T-helper 2 cell treated with Interferon-gamma antibody and Interleukin-4, amounts not matched to agents 5 μg/mL and 100 μg/mL, for 36 hours (primary cell): ENCODE measurements at regions not wholly inside any gene's neighbourhood (a gene's known extent, or its start where the extent isn't known, plus 50 kb on each side); places are given as distances from the start of the nearest gene placed in this dataset.
A peak's percentile ranks its signal among the peaks of the same experiment; 100 is the strongest.
"Not testable (repeated sequence)": the region's sequence is repeated elsewhere in the genome, so short reads cannot be mapped to it uniquely, and the experiment has no call there.

Experiments
- DNase-seq: peaks from one replicate; pipeline ENCODE4 v3.0.0; 2021; ENCODE audit warnings: low spot score
- H3K27ac Mint-ChIP-seq: one replicate; pipeline ENCODE4 v1.8.0; 2021; ENCODE audit warnings: mild to moderate bottlenecking, mixed read lengths
- H3K27me3 Mint-ChIP-seq: one replicate; pipeline ENCODE4 v1.8.0; 2021; ENCODE audit warnings: low read depth, mixed read lengths
- H3K36me3 Mint-ChIP-seq: one replicate; pipeline ENCODE4 v1.8.0; 2021; ENCODE audit warnings: low read depth, mixed read lengths
- H3K4me1 Mint-ChIP-seq: one replicate; pipeline ENCODE4 v1.8.0; 2021; ENCODE audit warnings: low read depth, mixed read lengths
- H3K4me3 Mint-ChIP-seq: one replicate; pipeline ENCODE4 v1.8.0; 2022; ENCODE audit warnings: mild to moderate bottlenecking, moderate library complexity, mixed read lengths
- H3K9me3 Mint-ChIP-seq: one replicate; pipeline ENCODE4 v1.8.0; 2021; ENCODE audit warnings: mixed read lengths

GRCh38 chr1:185654199-185654951 lies 79.8 kb upstream of the HMCN1 start:
- Mint-ChIP-seq H3K27me3 (no peaks in the 10 kb centered on the region), H3K36me3 (peaks cover 7% of the 10 kb centered on the region), H3K4me1 (peaks cover 3% of the 10 kb centered on the region), H3K9me3 (peaks cover 6% of the 10 kb centered on the region), H3K4me3 (no peak overlapping the region), H3K27ac (no peak overlapping the region)
- DNase-seq, result no peak

GRCh38 chr1:185653615-185654014 lies 80.6 kb upstream of the HMCN1 start:
- Mint-ChIP-seq H3K27ac (no peak overlapping the region), H3K4me3 (no peak overlapping the region), H3K36me3 (peaks cover 7% of the 10 kb centered on the region), H3K27me3 (no peaks in the 10 kb centered on the region), H3K9me3 (peaks cover 7% of the 10 kb centered on the region), H3K4me1 (peaks cover 3% of the 10 kb centered on the region)
- DNase-seq, result no peak

GRCh38 chr1:185652348-185652747 lies 81.8 kb upstream of the HMCN1 start:
- no peak for DNase-seq
- peaks cover 10% of the 10 kb centered on the region for H3K36me3 Mint-ChIP-seq
- no peaks in the 10 kb centered on the region for H3K27me3 Mint-ChIP-seq
- peaks cover 12% of the 10 kb centered on the region for H3K4me1 Mint-ChIP-seq
- no peak overlapping the region for H3K27ac Mint-ChIP-seq
- H3K9me3 Mint-ChIP-seq, result peaks cover 14% of the 10 kb centered on the region
- no peak overlapping the region for H3K4me3 Mint-ChIP-seq

GRCh38 chr1:185650602-185651230 lies 83.5 kb upstream of the HMCN1 start:
- no peak overlapping the region for H3K4me3 Mint-ChIP-seq
- H3K4me1 Mint-ChIP-seq, result peaks cover 23% of the 10 kb centered on the region
- H3K27me3 Mint-ChIP-seq, result no peaks in the 10 kb centered on the region
- DNase-seq, result no peak
- H3K36me3 Mint-ChIP-seq, result peaks cover 13% of the 10 kb centered on the region
- no peak overlapping the region for H3K27ac Mint-ChIP-seq
- H3K9me3 Mint-ChIP-seq, result peaks cover 19% of the 10 kb centered on the region

GRCh38 chr1:185648858-185649589 lies 85.2 kb upstream of the HMCN1 start:
- peaks cover 26% of the 10 kb centered on the region for H3K36me3 Mint-ChIP-seq
- H3K9me3 Mint-ChIP-seq, result peaks cover 32% of the 10 kb centered on the region
- no peaks in the 10 kb centered on the region for H3K27me3 Mint-ChIP-seq

GRCh38 chr1:185647597-185648267 lies 86.5 kb upstream of the HMCN1 start:
- Mint-ChIP-seq H3K9me3 (peaks cover 39% of the 10 kb centered on the region), H3K36me3 (peaks cover 31% of the 10 kb centered on the region), H3K4me3 (peak overlapping the region; percentile 54), H3K4me1 (peaks cover 34% of the 10 kb centered on the region), H3K27ac (peak overlapping the region; percentile 63)
- DNase-seq, H3K27me3 Mint-ChIP-seq: not testable (repeated sequence)

More at GRCh38 chr1:185648858-185649589, 85.2 kb upstream of the HMCN1 start:
- H3K4me1 Mint-ChIP-seq, result peaks cover 32% of the 10 kb centered on the region
- DNase-seq, result no peak
- no peak overlapping the region for H3K4me3 Mint-ChIP-seq
- no peak overlapping the region for H3K27ac Mint-ChIP-seq

GRCh38 chr1:185646202-185646683 lies 87.9 kb upstream of the HMCN1 start:
- H3K36me3 Mint-ChIP-seq, result peaks cover 39% of the 10 kb centered on the region
- H3K27ac Mint-ChIP-seq, result no peak overlapping the region
- H3K9me3 Mint-ChIP-seq, result peaks cover 42% of the 10 kb centered on the region
- H3K4me3 Mint-ChIP-seq, result peak overlapping the region; percentile 61
- no peak for DNase-seq
- no peaks in the 10 kb centered on the region for H3K27me3 Mint-ChIP-seq
- H3K4me1 Mint-ChIP-seq, result peaks cover 34% of the 10 kb centered on the region

GRCh38 chr1:185645686-185646085 lies 88.5 kb upstream of the HMCN1 start:
- H3K27ac Mint-ChIP-seq, result no peak overlapping the region
- DNase-seq, result no peak
- H3K4me3 Mint-ChIP-seq, result no peak overlapping the region
- peaks cover 46% of the 10 kb centered on the region for H3K9me3 Mint-ChIP-seq
- peaks cover 34% of the 10 kb centered on the region for H3K4me1 Mint-ChIP-seq
- no peaks in the 10 kb centered on the region for H3K27me3 Mint-ChIP-seq
- H3K36me3 Mint-ChIP-seq, result peaks cover 42% of the 10 kb centered on the region

GRCh38 chr1:185645162-185645640 lies 89.0 kb upstream of the HMCN1 start:
- Mint-ChIP-seq H3K36me3 (peaks cover 44% of the 10 kb centered on the region), H3K27me3 (no peaks in the 10 kb centered on the region), H3K4me1 (peaks cover 31% of the 10 kb centered on the region), H3K27ac (no peak overlapping the region), H3K4me3 (no peak overlapping the region), H3K9me3 (peaks cover 51% of the 10 kb centered on the region)
- no peak for DNase-seq

GRCh38 chr1:185644531-185644930 lies 89.7 kb upstream of the HMCN1 start:
- peaks cover 31% of the 10 kb centered on the region for H3K4me1 Mint-ChIP-seq
- no peak for DNase-seq
- H3K27ac Mint-ChIP-seq, result no peak overlapping the region
- H3K27me3 Mint-ChIP-seq, result no peaks in the 10 kb centered on the region
- H3K9me3 Mint-ChIP-seq, result peaks cover 55% of the 10 kb centered on the region
- peaks cover 44% of the 10 kb centered on the region for H3K36me3 Mint-ChIP-seq
- H3K4me3 Mint-ChIP-seq, result no peak overlapping the region

GRCh38 chr1:185636848-185637247 lies 97.3 kb upstream of the HMCN1 start:
- Mint-ChIP-seq H3K36me3 (peaks cover 37% of the 10 kb centered on the region), H3K27me3 (no peaks in the 10 kb centered on the region), H3K4me1 (peaks cover 19% of the 10 kb centered on the region), H3K27ac (peak overlapping the region; percentile 75), H3K9me3 (peaks cover 49% of the 10 kb centered on the region), H3K4me3 (peak overlapping the region; percentile 3)
- peak; percentile 75 for DNase-seq

GRCh38 chr1:185634704-185635103 lies 99.5 kb upstream of the HMCN1 start:
- Mint-ChIP-seq H3K4me3 (no peak overlapping the region), H3K9me3 (peaks cover 34% of the 10 kb centered on the region), H3K27me3 (no peaks in the 10 kb centered on the region), H3K4me1 (peaks cover 19% of the 10 kb centered on the region), H3K27ac (no peak overlapping the region), H3K36me3 (peaks cover 26% of the 10 kb centered on the region)
- DNase-seq, result no peak

GRCh38 chr1:185632659-185633423 lies 101.3 kb upstream of the HMCN1 start:
- Mint-ChIP-seq H3K4me3 (no peak overlapping the region), H3K9me3 (peaks cover 26% of the 10 kb centered on the region), H3K36me3 (peaks cover 20% of the 10 kb centered on the region), H3K4me1 (peaks cover 19% of the 10 kb centered on the region), H3K27ac (no peak overlapping the region), H3K27me3 (no peaks in the 10 kb centered on the region)
- DNase-seq, result no peak
